CD8-positive, alpha-beta memory T cell (primary cell): ENCODE measurements at regions not wholly inside any gene's neighbourhood (a gene's known extent, or its start where the extent isn't known, plus 50 kb on each side); places are given as distances from the start of the nearest gene placed in this dataset.

Experiments used
- CTCF ChIA-PET: fragments of 350-600 bp; sonication (Branson Sonifier 250); formaldehyde crosslinking; loops from one replicate; lab custom pipeline; 2021; ENCODE audit warnings: antibody characterized with exemption; lab: Charles Lee
- POLR2A ChIA-PET: fragments of 350-600 bp; sonication (Branson Sonifier 250); formaldehyde crosslinking; loops from one replicate; lab custom pipeline; 2021; ENCODE audit warnings: antibody characterized with exemption; lab: Charles Lee
- DNase-seq, 5 donors: peaks; one replicate each; pipeline versions ENCODE4 v3.0.0 to v3.0.0-alpha.2; 2020 to 2022; ENCODE audit warnings: mixed read lengths in 1 of 5
- H3K27ac ChIP-seq: one replicate; pipeline ENCODE4 v1.7.0; 2013; ENCODE audit warnings: low read depth, mild to moderate bottlenecking, low read length, moderate library complexity
- H3K27me3 ChIP-seq: 2 replicates; pipeline ENCODE4 v1.7.0; 2013; ENCODE audit warnings: low read length, mild to moderate bottlenecking; ENCODE audit not compliant: insufficient read depth, poor library complexity, severe bottlenecking
- H3K36me3 ChIP-seq: 2 replicates; pipeline ENCODE4 v1.7.0; 2013; ENCODE audit warnings: mild to moderate bottlenecking, low read length, moderate library complexity; ENCODE audit not compliant: insufficient read depth
- H3K4me1 ChIP-seq: 2 replicates; pipeline ENCODE4 v1.7.0; 2013; ENCODE audit warnings: mild to moderate bottlenecking, low read length, moderate library complexity; ENCODE audit not compliant: insufficient read depth
- H3K4me3 ChIP-seq: 2 replicates; pipeline ENCODE4 v1.7.0; 2013; ENCODE audit warnings: mild to moderate bottlenecking, low read length
- H3K9me3 ChIP-seq: 2 replicates; pipeline ENCODE4 v1.7.0; 2013; ENCODE audit warnings: mild to moderate bottlenecking, low read length
- H3K27ac Mint-ChIP-seq, 8 donors: one replicate each; pipeline ENCODE4 v1.8.0; 2020 to 2021; ENCODE audit warnings: mixed read lengths in 8 of 8, mild to moderate bottlenecking in 6 of 8, inconsistent platforms in 3 of 8, moderate library complexity in 3 of 8
- H3K27me3 Mint-ChIP-seq, 2 donors: one replicate each; pipeline ENCODE4 v1.8.0; 2020 to 2021; ENCODE audit warnings: mixed read lengths in 2 of 2, mild to moderate bottlenecking in 1 of 2, moderate library complexity in 1 of 2
- H3K36me3 Mint-ChIP-seq, 3 donors: one replicate each; pipeline ENCODE4 v1.8.0; 2020 to 2021; ENCODE audit warnings: mixed read lengths in 3 of 3, inconsistent platforms in 1 of 3, mild to moderate bottlenecking in 1 of 3
- H3K4me1 Mint-ChIP-seq, 3 donors: one replicate each; pipeline ENCODE4 v1.8.0; 2020 to 2021; ENCODE audit warnings: mixed read lengths in 3 of 3, inconsistent platforms in 1 of 3, mild to moderate bottlenecking in 1 of 3
- H3K4me3 Mint-ChIP-seq, 7 donors: one replicate each; pipeline ENCODE4 v1.8.0; 2020 to 2021; ENCODE audit warnings: mixed read lengths in 7 of 7, mild to moderate bottlenecking in 6 of 7, moderate library complexity in 4 of 7, inconsistent platforms in 2 of 7
- H3K9me3 Mint-ChIP-seq, 5 donors: one replicate each; pipeline ENCODE4 v1.8.0; 2020 to 2022; ENCODE audit warnings: mixed read lengths in 5 of 5, mild to moderate bottlenecking in 3 of 5, moderate library complexity in 2 of 5, inconsistent platforms in 1 of 5

GRCh38 chr5:53323943-53324642, 156.3 kb upstream of the FST start:
- CTCF ChIA-PET = no interaction called here
- H3K36me3 Mint-ChIP-seq = no peaks in the 10 kb centered on the region
- H3K4me1 Mint-ChIP-seq = no peaks in the 10 kb centered on the region

DNA sequence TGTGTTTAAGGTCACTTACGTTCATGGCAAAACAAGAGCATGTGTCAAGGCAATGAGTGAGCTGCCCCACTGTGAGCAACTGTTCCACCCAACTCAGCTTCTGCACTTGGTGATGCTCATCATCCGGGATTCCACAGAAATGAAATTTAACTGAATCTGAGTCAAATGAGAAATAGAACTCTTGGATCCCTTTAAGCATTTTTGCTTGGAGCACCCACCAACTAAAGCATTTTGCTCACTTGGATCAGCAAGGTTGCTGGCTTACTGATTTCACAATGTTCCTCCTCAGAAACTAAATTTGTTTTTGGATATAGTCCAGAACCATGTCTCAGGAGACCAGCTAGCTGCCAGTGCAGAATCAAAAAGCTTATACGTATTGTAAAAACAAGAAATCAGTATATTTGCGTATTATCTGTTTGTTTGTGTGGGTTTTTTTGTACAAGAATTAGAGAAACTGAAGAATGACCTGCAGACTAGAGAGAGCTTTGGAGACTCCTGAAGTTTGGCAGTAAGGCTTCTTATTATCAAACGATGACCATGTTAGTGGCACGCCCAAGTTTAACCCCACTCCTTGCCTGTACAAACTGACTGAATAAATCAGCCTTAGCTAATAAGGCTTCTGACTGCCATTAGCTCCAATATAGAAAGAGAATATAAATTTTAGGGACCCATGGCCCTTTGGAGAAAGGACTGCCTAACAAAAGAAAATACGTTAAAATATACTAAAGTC, 153.8 kb upstream of the FST start:
- no peaks in the 10 kb centered on the region for H3K4me1 Mint-ChIP-seq
- H3K36me3 Mint-ChIP-seq = no peaks in the 10 kb centered on the region
- no peaks in the 10 kb centered on the region for H3K4me1 ChIP-seq
- no peak overlapping the region for H3K4me3 Mint-ChIP-seq
- H3K27ac ChIP-seq = no peak overlapping the region
- H3K27me3 Mint-ChIP-seq = peaks cover 2 to 3% of the 10 kb centered on the region in 2 donors
- H3K9me3 ChIP-seq = no peaks in the 10 kb centered on the region
- CTCF ChIA-PET = no interaction called here
- H3K4me3 ChIP-seq = no peak overlapping the region
- no peak for DNase-seq
- POLR2A ChIA-PET = no interaction called here
- no peak overlapping the region for H3K27ac Mint-ChIP-seq
- H3K27me3 ChIP-seq = no peaks in the 10 kb centered on the region
- no peaks in the 10 kb centered on the region for H3K36me3 ChIP-seq
- H3K9me3 Mint-ChIP-seq = no peaks in the 10 kb centered on the region

More at GRCh38 chr5:53323943-53324642, 156.3 kb upstream of the FST start:
- no peak overlapping the region for H3K4me3 ChIP-seq
- no peaks in the 10 kb centered on the region for H3K4me1 ChIP-seq
- Mint-ChIP-seq H3K9me3 (no peaks in the 10 kb centered on the region), H3K27ac (no peak overlapping the region), H3K4me3 (no peak overlapping the region), H3K27me3 (no peaks in the 10 kb centered on the region)
- POLR2A ChIA-PET = no interaction called here
- H3K36me3 ChIP-seq = no peaks in the 10 kb centered on the region
- DNase-seq = no peak
- no peaks in the 10 kb centered on the region for H3K27me3 ChIP-seq
- no peaks in the 10 kb centered on the region for H3K9me3 ChIP-seq
- no peak overlapping the region for H3K27ac ChIP-seq

DNA sequence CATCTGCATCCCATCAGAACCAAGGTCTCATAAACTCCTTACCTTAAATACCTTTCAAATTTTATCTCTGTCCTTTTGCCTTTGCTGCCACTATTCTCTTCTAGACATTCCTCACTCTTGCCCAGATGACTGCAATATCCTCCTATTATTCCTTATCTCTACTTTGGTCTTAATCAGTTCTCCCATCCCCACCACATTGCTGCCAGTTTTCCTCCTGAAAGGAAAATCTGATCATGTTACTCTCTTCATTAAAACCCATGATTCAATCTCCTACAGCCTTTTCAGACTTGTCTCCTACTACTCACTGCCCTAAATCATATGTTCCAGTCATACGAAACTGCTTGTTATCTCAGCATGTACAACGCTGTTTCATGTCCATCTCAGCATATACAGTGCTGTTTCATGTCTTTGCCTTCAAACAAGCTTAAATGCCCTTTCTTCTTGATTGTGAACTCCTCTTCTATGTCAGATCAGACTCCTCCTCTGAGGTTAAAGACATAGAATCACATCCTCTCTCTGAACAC, 152.6 kb upstream of the FST start:
- Mint-ChIP-seq H3K4me1 (no peaks in the 10 kb centered on the region), H3K4me3 (no peak overlapping the region), H3K27ac (no peak overlapping the region), H3K36me3 (no peaks in the 10 kb centered on the region), H3K9me3 (no peaks in the 10 kb centered on the region), H3K27me3 (peaks cover 2 to 3% of the 10 kb centered on the region in 2 donors)
- DNase-seq = no peak
- no peaks in the 10 kb centered on the region for H3K4me1 ChIP-seq
- H3K4me3 ChIP-seq = no peak overlapping the region
- H3K9me3 ChIP-seq = no peaks in the 10 kb centered on the region
- no peaks in the 10 kb centered on the region for H3K27me3 ChIP-seq
- CTCF ChIA-PET = no interaction called here
- POLR2A ChIA-PET = no interaction called here
- no peaks in the 10 kb centered on the region for H3K36me3 ChIP-seq
- H3K27ac ChIP-seq = no peak overlapping the region

DNA sequence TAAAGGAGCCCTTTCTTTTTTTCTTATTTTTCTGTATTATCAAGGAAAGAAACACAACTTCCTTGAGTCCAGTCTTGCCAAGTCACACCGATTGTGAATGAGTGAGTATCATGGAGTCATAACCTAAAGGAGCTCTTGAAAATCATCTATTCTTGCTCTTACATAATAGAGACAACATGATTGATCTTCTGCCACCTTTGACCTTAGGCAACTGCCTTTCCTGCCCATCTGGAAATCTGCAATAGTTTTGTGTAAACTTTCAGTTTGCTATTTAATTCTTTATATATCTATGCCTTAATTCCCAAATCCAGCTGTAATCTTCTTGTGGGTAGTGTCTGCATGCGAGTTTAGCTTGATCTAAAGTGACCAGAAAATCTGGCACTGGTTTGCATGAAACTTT, 149.9 kb upstream of the FST start:
- CTCF ChIA-PET = no interaction called here
- Mint-ChIP-seq H3K4me3 (no peak overlapping the region), H3K4me1 (no peaks in the 10 kb centered on the region), H3K9me3 (peaks cover 0 to 4% (median 0%) of the 10 kb centered on the region in 5 donors), H3K27me3 (peaks cover 2 to 3% of the 10 kb centered on the region in 2 donors), H3K27ac (no peak overlapping the region), H3K36me3 (no peaks in the 10 kb centered on the region)
- no peak for DNase-seq
- Histone ChIP-seq H3K27me3 (no peaks in the 10 kb centered on the region), H3K4me1 (no peaks in the 10 kb centered on the region), H3K36me3 (no peaks in the 10 kb centered on the region), H3K9me3 (no peaks in the 10 kb centered on the region), H3K27ac (no peak overlapping the region), H3K4me3 (no peak overlapping the region)
- POLR2A ChIA-PET = no interaction called here

DNA sequence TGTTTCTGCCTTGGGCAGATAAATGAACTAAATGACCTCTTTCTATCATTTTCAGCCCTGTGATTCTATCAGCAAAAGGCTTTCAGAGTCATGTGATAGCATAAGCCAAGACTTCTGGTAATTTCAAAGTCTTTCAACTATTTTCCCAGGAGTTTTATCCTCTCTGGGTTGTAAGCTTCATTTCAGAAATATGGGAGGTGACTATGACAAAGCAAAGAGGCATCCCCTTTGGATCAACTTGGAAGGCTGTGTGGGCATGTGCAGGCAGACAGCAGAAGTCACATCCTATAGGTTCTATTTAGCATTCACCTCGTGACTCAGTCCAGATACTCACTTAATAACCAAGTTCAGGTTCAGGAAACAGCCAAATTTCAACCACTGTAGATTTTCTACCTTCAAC, 149.0 kb upstream of the FST start:
- Mint-ChIP-seq H3K27ac (no peak overlapping the region), H3K27me3 (peaks cover 2 to 3% of the 10 kb centered on the region in 2 donors), H3K4me1 (no peaks in the 10 kb centered on the region), H3K36me3 (no peaks in the 10 kb centered on the region), H3K4me3 (no peak overlapping the region), H3K9me3 (peaks cover 0 to 4% (median 0%) of the 10 kb centered on the region in 5 donors)
- POLR2A ChIA-PET = no interaction called here
- Histone ChIP-seq H3K9me3 (no peaks in the 10 kb centered on the region), H3K36me3 (no peaks in the 10 kb centered on the region), H3K27me3 (no peaks in the 10 kb centered on the region), H3K4me1 (no peaks in the 10 kb centered on the region), H3K27ac (no peak overlapping the region), H3K4me3 (no peak overlapping the region)
- CTCF ChIA-PET = no interaction called here
- DNase-seq = no peak

- H3K27me3 ChIP-seq = no peaks in the 10 kb centered on the region
- H3K36me3 ChIP-seq = no peaks in the 10 kb centered on the region
- no peaks in the 10 kb centered on the region for H3K4me1 ChIP-seq
- Mint-ChIP-seq H3K9me3 (peaks cover 0 to 4% (median 0%) of the 10 kb centered on the region in 5 donors), H3K36me3 (no peaks in the 10 kb centered on the region), H3K4me3 (no peak overlapping the region), H3K27ac (no peak overlapping the region), H3K4me1 (no peaks in the 10 kb centered on the region), H3K27me3 (peaks cover 3% of the 10 kb centered on the region in 2 donors)
- H3K27ac ChIP-seq = no peak overlapping the region
- POLR2A ChIA-PET = no interaction called here
- H3K4me3 ChIP-seq = no peak overlapping the region
- DNase-seq = no peak
- no peaks in the 10 kb centered on the region for H3K9me3 ChIP-seq
- CTCF ChIA-PET = no interaction called here
Observed at GRCh38 chr5:53333160-53333559, 147.3 kb upstream of the FST start.

GRCh38 chr5:53334431-53334941, 145.9 kb upstream of the FST start:
- DNase-seq = no peak
- Mint-ChIP-seq H3K27ac (no peak overlapping the region), H3K36me3 (no peaks in the 10 kb centered on the region), H3K27me3 (peaks cover under 1 to 3% of the 10 kb centered on the region in 2 donors), H3K4me1 (no peaks in the 10 kb centered on the region), H3K9me3 (peaks cover 0 to 4% (median 0%) of the 10 kb centered on the region in 5 donors), H3K4me3 (no peak overlapping the region)
- Histone ChIP-seq H3K36me3 (no peaks in the 10 kb centered on the region), H3K4me1 (no peaks in the 10 kb centered on the region), H3K4me3 (no peak overlapping the region), H3K27ac (no peak overlapping the region), H3K27me3 (no peaks in the 10 kb centered on the region), H3K9me3 (no peaks in the 10 kb centered on the region)
- ChIA-PET POLR2A (no interaction called here), CTCF (no interaction called here)

- H3K9me3 ChIP-seq = no peaks in the 10 kb centered on the region
- H3K9me3 Mint-ChIP-seq = peaks cover 0 to 4% (median 0%) of the 10 kb centered on the region in 5 donors
- no peak overlapping the region for H3K4me3 Mint-ChIP-seq
- peaks cover 0 to 2% of the 10 kb centered on the region in 2 donors for H3K27me3 Mint-ChIP-seq
- H3K27ac ChIP-seq = no peak overlapping the region
- H3K27ac Mint-ChIP-seq = no peak overlapping the region
- DNase-seq = no peak
- ChIA-PET POLR2A (no interaction called here), CTCF (no interaction called here)
- no peaks in the 10 kb centered on the region for H3K4me1 Mint-ChIP-seq
- H3K36me3 ChIP-seq = no peaks in the 10 kb centered on the region
- no peaks in the 10 kb centered on the region for H3K4me1 ChIP-seq
- no peaks in the 10 kb centered on the region for H3K27me3 ChIP-seq
- H3K36me3 Mint-ChIP-seq = no peaks in the 10 kb centered on the region
- H3K4me3 ChIP-seq = no peak overlapping the region
Observed at GRCh38 chr5:53335115-53335514, 145.3 kb upstream of the FST start.
